K562 (cell line): ENCODE measurements at regions not wholly inside any gene's neighbourhood (a gene's known extent, or its start where the extent isn't known, plus 50 kb on each side); places are given as distances from the start of the nearest gene placed in this dataset.
A peak's percentile ranks its signal among the peaks of the same experiment; 100 is the strongest.

Experiments used
- ATAC-seq: fragments of 200-7000 bp; cut with Tn5 transposase; 3 replicates; pipeline ENCODE4 v1.9.1; 2020; ENCODE audit warnings: moderate library complexity
- BruUV-seq: library from RNA; stranded (reverse); fragments of 400-500 nt; replicated peaks from 2 replicates; lab custom pipeline; 2021; lab: Mats Ljungman, UMichigan
- CTCF ChIA-PET: fragments of 300-600 bp; formaldehyde crosslinking; extraction: SDS; loops from one replicate; lab custom pipeline; 2021; ENCODE audit warnings: low intra/inter-chr PET ratio; lab: Yijun Ruan, JAX
- POLR2A ChIA-PET: fragments of 300-600, 350-650 bp; sonication (Branson Sonifier 250); formaldehyde crosslinking; extraction: SDS; loops from one replicate; lab custom pipeline; 2021; ENCODE audit warnings: antibody characterized with exemption, inconsistent platforms; lab: Yijun Ruan, JAX
- DNase-seq, 4 experiments: peaks; one replicate each; pipeline versions ENCODE4 v3.0.0 to v3.0.0-alpha.2; 2011 to 2018; ENCODE audit warnings: low spot score in 3 of 4, mixed read lengths in 3 of 4; ENCODE audit errors: extremely low read depth in 1 of 4
- FAIRE-seq: peaks from 2 replicates; lab custom pipeline; 2011; peaks lifted over from hg19 to GRCh38; lab: Jason Lieb, UNC
- H2AFZ ChIP-seq: 2 replicates; pipeline ENCODE4 v1.6.0; 2011; ENCODE audit warnings: low read depth, low read length, control low read depth, inconsistent platforms
- H3K27ac ChIP-seq: fragments of 200-600 bp; 3 replicates; pipeline ENCODE4 v1.8.0; 2011; ENCODE audit warnings: low read depth, mild to moderate bottlenecking, control low read depth, inconsistent platforms, low read length, moderate library complexity, mixed read lengths; ENCODE audit errors: extremely low read depth
- H3K27me3 ChIP-seq, 2 experiments: fragments of 300-600 bp in 1 of 2; 2 replicates in 1 of 2; 3 replicates in 1 of 2; pipeline versions ENCODE4 v1.6.0 to v1.8.0; 2011; ENCODE audit warnings: inconsistent platforms in 2 of 2, low read length in 2 of 2, mild to moderate bottlenecking in 1 of 2, mixed read lengths in 1 of 2, moderate library complexity in 1 of 2; ENCODE audit not compliant: control insufficient read depth in 2 of 2, insufficient read depth in 2 of 2
- H3K36me3 ChIP-seq: fragments of 300-600 bp; 3 replicates; pipeline ENCODE4 v1.8.0; 2011; ENCODE audit warnings: mild to moderate bottlenecking, low read length, inconsistent platforms; ENCODE audit not compliant: control insufficient read depth, insufficient read depth
- H3K4me1 ChIP-seq, 2 experiments: fragments of 200-600 bp in 1 of 2; replicated peaks in 1 of 2; 2 replicates in 1 of 2; 3 replicates in 1 of 2; pipeline versions ENCODE4 v1.5.1 to v1.8.0; 2011; ENCODE audit warnings: inconsistent platforms in 2 of 2, low read length in 2 of 2, mild to moderate bottlenecking in 1 of 2, mixed read lengths in 1 of 2, moderate library complexity in 1 of 2; ENCODE audit not compliant: control insufficient read depth in 2 of 2, insufficient read depth in 2 of 2
- H3K4me2 ChIP-seq: 2 replicates; pipeline ENCODE4 v1.6.1; 2011; ENCODE audit warnings: low read length, control low read depth, inconsistent platforms, mixed read lengths; ENCODE audit not compliant: insufficient read depth
- H3K4me3 ChIP-seq: fragments of 200-600 bp; sonication (generic), shearing (Covaris generic); 2 replicates; pipeline ENCODE4 v1.5.1; 2016; ENCODE audit warnings: control low read depth, inconsistent platforms
- H3K79me2 ChIP-seq: fragments of 200-600 bp; 3 replicates; pipeline ENCODE4 v1.8.0; 2011; ENCODE audit warnings: low read length, inconsistent platforms; ENCODE audit not compliant: control insufficient read depth, insufficient read depth
- H3K9ac ChIP-seq, 2 experiments: 2 replicates each; pipeline versions ENCODE4 v1.6.0 to v1.6.1; 2011; ENCODE audit warnings: low read depth in 2 of 2, low read length in 2 of 2, control low read depth in 1 of 2, inconsistent platforms in 1 of 2, mild to moderate bottlenecking in 1 of 2, mixed read lengths in 1 of 2; ENCODE audit not compliant: insufficient read depth in 1 of 2
- H3K9me1 ChIP-seq: one replicate; pipeline ENCODE4 v1.6.0; 2011; ENCODE audit warnings: inconsistent platforms, mild to moderate bottlenecking, low read length, moderate library complexity; ENCODE audit not compliant: control insufficient read depth, insufficient read depth
- H3K9me3 ChIP-seq: replicated peaks from 2 replicates; pipeline ENCODE4 v1.5.1; 2011; ENCODE audit warnings: low read depth, low read length, inconsistent platforms; ENCODE audit not compliant: control insufficient read depth, insufficient read depth
- H4K20me1 ChIP-seq: replicated peaks from 2 replicates; pipeline ENCODE4 v1.6.1; 2011; ENCODE audit warnings: low read length, inconsistent platforms, mixed read lengths; ENCODE audit not compliant: control insufficient read depth, insufficient read depth
- CXXC5 ChIP-seq: fragments of 250-450 bp; sonication (Bioruptor Pico); IDR thresholded peaks from 2 replicates; pipeline ENCODE4 v1.8.0; 2022; ENCODE audit warnings: inconsistent platforms, mild to moderate bottlenecking, moderate library complexity
- ETS1 ChIP-seq: conservative IDR thresholded peaks from 2 replicates; pipeline ENCODE4 v1.6.1; 2011; ENCODE audit warnings: low read depth, mild to moderate bottlenecking, low read length; ENCODE audit not compliant: control insufficient read depth
- EWSR1 ChIP-seq: fragments of 450-650 bp; IDR thresholded peaks from 2 replicates; pipeline ENCODE4 v1.6.1; 2018; ENCODE audit warnings: borderline replicate concordance, mild to moderate bottlenecking, low read depth, moderate library complexity; ENCODE audit not compliant: partially characterized antibody
- PHB2 ChIP-seq: fragments of 450-650 bp; IDR thresholded peaks from 2 replicates; pipeline ENCODE4 v1.6.1; 2017; ENCODE audit warnings: low read depth
- RAD21 ChIP-seq, 2 experiments: fragments of 250-450 bp in 1 of 2; fragments of 450-650 bp in 1 of 2; sonication (Bioruptor Pico) in 1 of 2; formaldehyde crosslinking in 1 of 2; IDR thresholded peaks in 1 of 2; conservative IDR thresholded peaks in 1 of 2; 2 replicates each; pipeline versions ENCODE4 v1.4.0 to v1.8.0; 2020 to 2022; ENCODE audit warnings: mild to moderate bottlenecking in 2 of 2, moderate library complexity in 1 of 2
- SFPQ ChIP-seq: fragments of 200-400 bp; formaldehyde crosslinking; IDR thresholded peaks from 2 replicates; pipeline ENCODE4 v1.6.1; 2017; ENCODE audit warnings: mild to moderate bottlenecking, low read depth, low read length, moderate library complexity
- ZNF239 ChIP-seq: fragments of 250-450 bp; sonication (Bioruptor Pico); IDR thresholded peaks from 2 replicates; pipeline ENCODE4 v1.4.0; 2020; ENCODE audit warnings: mild to moderate bottlenecking
- ZNF263 ChIP-seq: sonication (generic); formaldehyde crosslinking; IDR thresholded peaks from 2 replicates; pipeline ENCODE4 v1.8.0; 2022; ENCODE audit warnings: mild to moderate bottlenecking, missing genetic modification reagents, borderline replicate concordance
- ZNF324 ChIP-seq: fragments of 250-450 bp; sonication (Bioruptor Pico); IDR thresholded peaks from 2 replicates; pipeline ENCODE4 v1.4.0; 2020; ENCODE audit warnings: mild to moderate bottlenecking
- ZNF589 ChIP-seq: fragments of 200-800 bp; sonication (Bioruptor generic); IDR thresholded peaks from 2 replicates; pipeline ENCODE4 v1.6.1; 2016; ENCODE audit warnings: low read depth, missing genetic modification characterization, missing compliant biosample characterization
- WGBS: fragments of 100-300 bp; shearing (Covaris generic); methylation state at CpG from one replicate; pipeline ENCODE4 v1.1.6; 2016; ENCODE audit warnings: low coverage, mixed read lengths; ENCODE audit not compliant: insufficient coverage; ENCODE audit errors: missing lambda C conversion rate; 5-methylcytosine and 5-hydroxymethylcytosine counted together
- in situ Hi-C: fragments of 300-500 bp; cut with MboI; formaldehyde crosslinking; loops from 4 replicates; pipeline ENCODE4 v1.15.0; 2018; ENCODE audit warnings: inconsistent platforms, mixed read lengths
- intact Hi-C: fragments of 100-400 bp; cut with micrococcal nuclease; formaldehyde crosslinking; loops from 2 replicates; pipeline ENCODE4 v1.14.2; 2022

- 0 out of 2 replicates have a peak, but pooled peaks have one; percentile 50 for TF ChIP-seq ETS1
- TF ChIP-seq PHB2, result peak; percentile 70; the same call in 1 of the 2 replicates
- no peak for TF ChIP-seq ZNF239 (CRISPR knock-in tag)
- peak in 1 of 2 experiments; percentile 15; a peak in 1 of 4 replicates for TF ChIP-seq RAD21 (CRISPR knock-in tag; conservative IDR thresholded peaks at IDR 0.05 in 1 of 2, IDR thresholded peaks at IDR 0.05 in 1 of 2)
- no peak for TF ChIP-seq ZNF263
- TF ChIP-seq, all 486 proteins: peak for 89
These were observed 87.8 kb downstream of the HLX start (continued) for GRCh38 chr1:220966881-220967611.

- TF ChIP-seq EWSR1, result no peak
- TF ChIP-seq SFPQ, result no peak
- no peak for TF ChIP-seq CXXC5
- no peak for TF ChIP-seq ZNF324
- TF ChIP-seq ZNF589 (CRISPR knock-in tag), result no peak
- TF ChIP-seq, all 486 proteins: peak for 0
These were observed 88.7 kb downstream of the HLX start for GRCh38 chr1:220967911-220968310.

More at GRCh38 chr1:220967911-220968310, 88.7 kb downstream of the HLX start:
- DNase-seq, result no peak
- no peaks in the 10 kb centered on the region for H4K20me1 ChIP-seq
- H3K4me2 ChIP-seq, result no peak overlapping the region
- ChIA-PET CTCF (no interaction called here), POLR2A (interaction anchor here (0.9 kb wide), 1 partner anchor 11 kb away, joined by 6 read pairs; no protein-coding TSS in a partner anchor)
- 56% methylated on average over 1 of the region's 2 CpGs for WGBS
- no peaks in the 10 kb centered on the region for H3K9me1 ChIP-seq
- H3K4me3 ChIP-seq, result no peak overlapping the region
- no peak for ATAC-seq
- H3K9me3 ChIP-seq, result no peaks in the 10 kb centered on the region
- no peaks in the 10 kb centered on the region for H3K27me3 ChIP-seq
- H3K4me1 ChIP-seq, result peaks cover 7 to 19% of the 10 kb centered on the region in 2 experiments; a peak in 4 of 5 replicates
- no peak overlapping the region for H3K27ac ChIP-seq
- FAIRE-seq, result no peak
- H3K79me2 ChIP-seq, result no peaks in the 10 kb centered on the region
- intact Hi-C loops, result no loop called here
- no TSS peak for BruUV-seq
- in situ Hi-C loops, result no loop called here
- no peaks in the 10 kb centered on the region for H3K36me3 ChIP-seq
- H3K9ac ChIP-seq, result no peak overlapping the region
- peak overlapping the region; percentile 33; the same call in 1 of the 2 replicates for H2AFZ ChIP-seq
